GM12892 (cell line): ENCODE measurements at regions not wholly inside any gene's neighbourhood (a gene's known extent, or its start where the extent isn't known, plus 50 kb on each side); places are given as distances from the start of the nearest gene placed in this dataset.

ENCODE experiments used
- POLR2A ChIP-seq: IDR thresholded peaks from 2 replicates; pipeline ENCODE4 v1.6.1; 2011; ENCODE audit warnings: low read depth, low read length, control low read depth
- POLR2AphosphoS5 ChIP-seq: IDR thresholded peaks from 2 replicates; pipeline ENCODE4 v1.6.1; 2011; ENCODE audit warnings: low read depth, low read length, control low read depth

DNA sequence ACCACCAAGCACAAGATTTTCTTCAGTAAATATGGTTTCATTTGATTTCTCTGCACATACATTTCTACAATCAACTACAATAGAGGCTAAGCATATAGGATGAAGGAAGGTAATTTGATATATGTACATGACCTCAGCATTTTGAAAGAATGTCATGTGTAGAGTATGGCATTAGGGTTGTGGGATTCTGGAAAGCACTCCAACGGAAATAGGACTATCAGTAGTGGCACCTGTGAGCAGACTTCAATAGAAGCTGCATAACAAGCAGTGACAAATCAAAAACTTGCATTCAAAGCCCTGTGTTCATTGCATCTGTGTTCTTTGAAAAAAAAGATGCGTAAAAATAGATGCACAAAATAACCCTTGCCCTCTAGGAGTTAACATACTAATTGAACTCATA, 57.5 kb upstream of the EYA4 start:
- TF ChIP-seq POLR2AphosphoS5 (no peak), POLR2A (no peak)
